ELR (cell line): ENCODE measurements at regions not wholly inside any gene's neighbourhood (a gene's known extent, or its start where the extent isn't known, plus 50 kb on each side); places are given as distances from the start of the nearest gene placed in this dataset.
"Not testable (repeated sequence)": the region's sequence is repeated elsewhere in the genome, so short reads cannot be mapped to it uniquely, and the experiment has no call there.

ENCODE experiments used
- DNase-seq: peaks from one replicate; pipeline ENCODE4 v3.0.0-alpha.2; 2015; ENCODE audit warnings: low read depth

- no peak for DNase-seq
Observed at GRCh38 chr10:131019696-131020095, 291.8 kb downstream of the TCERG1L start.

DNA sequence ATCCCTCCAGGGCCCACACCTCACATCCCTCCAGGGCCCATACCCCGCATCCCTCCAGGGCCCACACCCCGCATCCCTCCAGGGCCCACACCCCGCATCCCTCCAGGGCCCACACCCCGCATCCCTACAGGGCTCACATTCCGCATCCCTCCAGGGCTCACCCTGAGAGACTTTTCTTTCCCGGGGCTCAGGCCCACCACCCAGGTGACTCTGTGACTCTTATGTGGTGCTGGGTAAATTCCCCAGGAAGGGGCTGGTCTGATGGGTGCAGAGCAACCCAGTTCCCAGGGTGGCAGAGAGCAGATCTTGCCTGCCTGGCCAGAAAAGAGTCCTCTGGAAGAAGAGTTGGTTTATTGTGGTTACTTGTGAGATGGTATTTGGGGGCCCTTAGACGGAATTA is 290.7 kb downstream of the TCERG1L start:
- DNase-seq: no peak

GRCh38 chr10:131021246-131021895 is 290.1 kb downstream of the TCERG1L start:
- no peak for DNase-seq

DNA sequence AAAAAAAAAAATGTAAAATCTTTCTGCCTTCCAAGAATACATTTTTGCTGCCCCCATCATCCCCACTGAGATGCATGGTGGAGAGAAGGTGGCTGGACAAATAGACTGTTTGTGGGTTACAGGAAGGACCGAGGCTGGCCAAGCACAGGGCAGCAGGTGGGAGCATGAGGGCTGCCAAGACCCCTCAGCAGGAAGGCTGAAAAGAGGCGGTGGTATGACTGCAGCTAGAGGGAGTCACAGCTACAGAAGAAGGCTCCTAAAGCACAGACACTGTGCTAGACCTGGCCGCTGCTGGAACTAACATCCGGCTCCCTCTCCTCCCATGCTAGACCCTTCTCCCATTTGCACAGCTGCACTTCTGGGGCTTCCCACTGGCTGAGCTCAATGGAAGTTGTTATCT is 289.6 kb downstream of the TCERG1L start:
- no peak for DNase-seq

- DNase-seq: no peak
Observed at GRCh38 chr10:131022369-131022768, 289.2 kb downstream of the TCERG1L start.

DNA sequence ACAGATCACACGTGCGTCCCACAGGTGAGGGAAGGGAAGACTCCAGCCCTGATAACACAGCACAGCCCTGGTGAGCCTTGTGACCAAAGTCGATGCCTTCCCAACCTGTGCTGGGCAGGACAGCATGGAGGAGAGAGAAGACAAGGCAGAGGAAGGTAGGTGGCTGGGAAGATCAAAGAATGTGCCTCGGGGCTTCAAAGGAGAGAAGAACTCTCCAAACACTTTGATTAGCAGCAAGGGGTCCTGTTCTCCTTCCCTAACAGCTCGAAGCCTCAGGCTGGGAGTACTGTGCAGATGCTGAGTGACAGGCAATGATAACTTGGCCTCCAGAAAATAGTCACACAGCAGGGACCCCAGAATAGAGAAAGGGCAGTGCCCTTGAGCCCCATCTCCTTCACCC is 288.5 kb downstream of the TCERG1L start:
- no peak for DNase-seq

DNA sequence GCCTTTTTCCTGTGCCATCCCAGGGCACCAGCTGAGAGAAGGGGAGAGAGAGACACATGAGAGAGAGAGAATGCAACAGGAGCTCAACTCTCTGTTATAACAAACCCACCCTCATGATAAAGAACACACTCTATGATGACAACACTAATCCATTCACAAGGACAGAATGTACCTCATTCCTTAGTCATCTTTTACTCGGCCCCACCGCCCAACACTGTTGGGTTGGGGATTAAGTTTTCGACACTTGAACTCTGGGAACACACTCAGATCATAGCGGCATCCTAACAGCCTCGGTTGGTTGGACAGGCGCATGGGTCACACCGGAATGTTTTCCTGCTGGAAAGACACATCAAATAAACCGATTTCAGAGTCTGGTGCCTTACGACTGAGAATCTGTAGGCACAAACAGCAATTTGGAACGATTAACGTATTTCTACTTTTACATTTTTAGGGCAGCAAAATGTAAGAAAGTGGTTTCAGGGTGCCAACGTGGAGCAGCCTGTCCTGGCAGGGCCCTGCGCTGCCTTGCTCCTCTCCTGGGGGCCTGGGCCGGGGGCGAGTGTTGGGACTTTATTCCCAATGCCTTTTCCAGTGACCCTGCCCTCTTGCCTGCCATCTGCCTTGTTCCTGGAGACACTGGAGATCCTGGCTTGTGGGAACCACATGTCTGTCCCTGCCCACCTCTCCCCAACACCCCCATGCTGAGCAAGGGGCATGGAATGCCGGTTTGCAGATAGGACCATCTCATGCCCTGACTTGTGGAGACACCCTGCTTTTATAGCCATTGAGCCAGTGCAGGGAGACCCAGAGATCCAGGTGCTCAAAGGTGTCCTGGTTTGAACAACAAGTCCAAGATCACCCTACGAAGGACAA is 287.0 kb downstream of the TCERG1L start:
- no peak for DNase-seq

DNA sequence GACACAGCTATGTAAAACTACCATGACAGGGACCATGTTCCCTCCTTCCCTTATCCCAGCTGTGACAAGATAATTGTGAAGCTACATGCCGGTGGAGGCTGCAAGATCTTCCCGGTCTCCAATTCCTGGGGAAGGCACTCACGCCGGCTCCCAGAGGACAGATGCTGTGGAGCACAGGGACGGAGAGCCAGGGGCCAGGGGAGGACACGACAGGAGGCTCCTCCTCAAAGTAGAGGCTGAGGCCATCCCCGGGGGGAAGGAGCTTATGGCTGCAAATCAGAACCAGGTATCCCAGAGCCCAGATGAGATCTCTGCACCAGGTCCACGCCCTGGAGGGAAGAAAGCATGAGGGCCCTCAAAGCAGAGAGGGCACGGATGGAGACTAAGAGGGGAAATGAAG is 286.2 kb downstream of the TCERG1L start:
- DNase-seq: no peak

GRCh38 chr10:131027256-131027655 is 284.3 kb downstream of the TCERG1L start:
- no peak for DNase-seq

GRCh38 chr10:131031346-131031745 is 280.2 kb downstream of the TCERG1L start:
- DNase-seq: no peak

- no peak for DNase-seq
Observed at GRCh38 chr10:131032329-131033165, 279.0 kb downstream of the TCERG1L start.

DNA sequence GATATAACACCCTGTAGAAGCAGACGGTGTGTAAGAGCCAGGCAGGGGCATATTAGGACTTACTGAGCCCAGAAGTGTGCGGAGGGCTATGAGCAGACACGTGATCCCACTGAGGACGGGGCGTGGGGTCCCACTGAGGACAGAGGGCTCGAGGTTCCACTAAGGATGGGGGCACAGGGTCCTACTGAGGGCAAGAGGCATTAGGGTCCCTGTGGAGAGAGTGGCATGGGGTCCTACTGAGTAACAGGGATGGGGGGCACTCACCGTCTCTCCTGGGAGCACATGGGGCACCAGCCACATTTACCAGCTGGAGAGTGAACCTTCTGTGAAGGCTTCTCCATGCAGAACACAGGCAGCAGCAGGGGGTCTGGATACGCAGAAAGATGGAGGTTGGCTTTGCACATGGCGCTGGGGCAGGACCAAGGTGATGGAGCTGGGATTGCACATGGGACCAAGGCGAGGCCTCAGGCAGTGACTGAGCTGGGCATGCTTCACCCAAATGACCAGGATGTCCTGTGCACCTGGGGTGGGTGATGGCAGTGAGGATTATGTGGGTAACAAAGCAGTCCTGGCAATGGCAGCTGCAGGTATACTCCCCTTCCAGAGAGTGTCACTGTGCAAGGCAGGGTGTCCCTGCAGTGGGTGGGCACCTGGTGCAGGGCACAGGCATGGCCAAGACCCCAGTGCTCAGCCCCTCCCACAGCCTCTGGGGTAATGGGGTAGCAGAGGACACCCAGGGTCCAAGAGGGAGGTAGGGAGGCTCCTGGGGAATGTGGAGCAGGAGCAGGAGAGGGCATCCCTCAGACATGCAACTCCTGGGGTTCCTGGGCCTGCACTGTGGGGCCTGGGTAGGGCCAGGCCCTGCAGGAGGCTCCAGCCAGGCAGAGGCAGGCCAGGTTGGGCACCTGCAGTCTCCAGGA is 278.1 kb downstream of the TCERG1L start:
- no peak for DNase-seq

GRCh38 chr10:131034451-131034850 is 277.1 kb downstream of the TCERG1L start:
- DNase-seq: no peak

DNA sequence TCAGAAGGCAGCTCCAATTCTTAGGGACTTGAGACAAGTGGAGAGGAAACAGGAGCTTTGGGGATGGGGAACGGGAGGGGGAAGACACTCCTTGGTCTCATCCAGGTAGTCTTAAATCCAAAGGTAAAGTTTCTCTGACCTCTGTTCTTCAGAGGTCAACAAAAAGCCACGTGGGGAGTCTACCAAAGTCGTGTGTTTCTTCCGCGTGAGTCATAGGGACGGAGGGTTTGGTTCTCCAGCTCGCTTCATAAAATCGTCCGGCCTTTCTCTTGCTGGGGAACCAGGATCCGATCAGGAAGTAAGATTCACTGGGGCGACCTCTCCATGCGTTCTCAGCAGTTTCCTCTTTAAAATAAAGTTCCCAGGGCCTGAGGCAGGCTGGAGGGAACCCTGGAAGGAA is 275.7 kb downstream of the TCERG1L start:
- DNase-seq: no peak

GRCh38 chr10:131038056-131038455 is 273.5 kb downstream of the TCERG1L start:
- no peak for DNase-seq

GRCh38 chr10:131041031-131041430 is 270.5 kb downstream of the TCERG1L start:
- no peak for DNase-seq

GRCh38 chr10:131041441-131041840 is 270.1 kb downstream of the TCERG1L start:
- DNase-seq: no peak

DNA sequence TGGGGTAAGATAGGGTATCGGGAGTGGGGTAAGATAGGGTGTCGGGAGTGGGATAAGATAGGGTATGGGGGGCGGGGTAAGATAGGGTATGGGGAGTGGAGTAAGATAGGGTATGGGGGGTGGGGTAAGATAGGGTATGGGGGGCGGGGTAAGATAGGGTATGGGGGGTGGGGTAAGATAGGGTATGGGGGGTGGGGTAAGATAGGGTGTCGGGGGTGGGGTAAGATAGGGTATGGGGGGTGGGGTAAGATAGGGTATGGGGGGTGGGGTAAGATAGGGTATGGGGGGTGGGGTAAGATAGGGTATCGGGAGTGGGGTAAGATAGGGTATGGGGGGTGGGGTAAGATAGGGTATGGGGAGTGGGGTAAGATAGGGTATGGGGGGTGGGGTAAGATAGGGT is 269.5 kb downstream of the TCERG1L start:
- DNase-seq: not testable (repeated sequence)
